ENCODE measurements at regions not wholly inside any gene's neighbourhood (a gene's known extent, or its start where the extent isn't known, plus 50 kb on each side); places are given as distances from the start of the nearest gene placed in this dataset.

DNA sequence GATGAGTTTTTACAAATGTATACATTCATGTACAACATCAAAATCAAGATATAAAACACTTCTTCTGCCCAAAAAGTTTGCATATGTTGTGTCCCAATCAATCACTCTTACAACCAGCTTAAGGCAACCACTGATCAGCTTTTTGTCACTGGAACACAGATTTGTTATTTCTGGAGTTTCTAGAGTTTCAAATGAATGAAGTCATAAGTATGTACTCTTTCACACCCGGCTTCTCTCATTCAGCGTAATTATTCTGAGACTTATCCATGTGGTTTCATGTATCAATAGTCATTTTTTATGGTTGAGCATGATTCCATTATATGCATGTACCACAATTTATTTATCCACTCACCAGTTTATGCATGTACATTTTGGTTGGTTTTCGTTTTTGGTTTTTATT is 53.0 kb upstream of the CORO2B start:
- H3K27ac Mint-ChIP-seq: no peak overlapping the region
- H3K4me3 Mint-ChIP-seq: no peak overlapping the region
- peak; percentile 0 for DNase-seq (ENCODE audit: low spot score)
- peaks cover 6% of the 10 kb centered on the region for H3K9me3 Mint-ChIP-seq
- peaks cover 23% of the 10 kb centered on the region for H3K4me1 Mint-ChIP-seq (ENCODE audit: low read depth)
- peaks cover 44% of the 10 kb centered on the region for H3K27me3 Mint-ChIP-seq (ENCODE audit: low read depth)
- H3K36me3 Mint-ChIP-seq (ENCODE audit: low read depth): no peaks in the 10 kb centered on the region

DNA sequence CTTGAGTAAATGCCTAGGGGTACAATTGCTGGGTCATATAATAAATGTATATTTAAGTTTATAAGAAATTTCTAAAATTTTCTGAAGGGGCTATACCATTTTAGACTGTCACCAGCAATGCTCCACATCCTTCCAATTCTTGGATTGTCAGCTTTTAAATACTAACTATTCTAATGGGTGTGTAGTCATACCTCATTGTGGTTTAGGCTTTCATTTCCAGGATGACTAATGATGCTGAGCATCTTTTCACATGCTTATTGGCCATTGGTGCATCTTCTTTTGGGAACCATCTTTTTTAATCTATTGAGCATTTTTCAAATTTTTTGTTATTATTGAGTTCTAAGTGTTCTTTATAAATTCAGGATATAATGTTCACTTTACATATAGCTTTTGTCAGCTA is 52.5 kb upstream of the CORO2B start:
- Mint-ChIP-seq H3K27ac (no peak overlapping the region), H3K4me1 (ENCODE audit: low read depth) (peaks cover 23% of the 10 kb centered on the region), H3K9me3 (peaks cover 8% of the 10 kb centered on the region), H3K27me3 (ENCODE audit: low read depth) (peaks cover 45% of the 10 kb centered on the region), H3K36me3 (ENCODE audit: low read depth) (no peaks in the 10 kb centered on the region), H3K4me3 (no peak overlapping the region)
- DNase-seq (ENCODE audit: low spot score): peak; percentile 2

DNA sequence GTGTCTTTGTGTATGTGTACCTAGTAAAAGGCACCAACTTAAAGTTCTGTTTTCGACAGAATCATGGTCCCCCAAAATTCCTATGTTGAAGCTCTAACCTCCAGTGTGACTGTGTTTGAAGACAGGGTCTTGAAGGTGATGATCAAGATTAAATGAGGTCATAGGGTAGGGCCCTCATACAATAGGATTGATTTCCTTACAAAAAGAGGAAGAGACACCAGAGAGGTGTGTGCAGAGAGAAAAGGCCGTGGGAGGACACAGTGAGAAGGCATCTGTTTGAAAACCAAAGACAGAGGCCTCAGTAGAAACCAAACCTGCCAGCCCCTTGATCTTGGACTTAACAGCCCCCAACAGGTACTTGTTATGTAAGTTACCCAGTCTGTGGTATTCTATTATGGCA is 52.0 kb upstream of the CORO2B start:
- Mint-ChIP-seq H3K27ac (no peak overlapping the region), H3K4me1 (ENCODE audit: low read depth) (peaks cover 23% of the 10 kb centered on the region), H3K9me3 (peaks cover 10% of the 10 kb centered on the region), H3K4me3 (no peak overlapping the region), H3K27me3 (ENCODE audit: low read depth) (peaks cover 45% of the 10 kb centered on the region), H3K36me3 (ENCODE audit: low read depth) (no peaks in the 10 kb centered on the region)
- peak; percentile 2 for DNase-seq (ENCODE audit: low spot score)

DNA sequence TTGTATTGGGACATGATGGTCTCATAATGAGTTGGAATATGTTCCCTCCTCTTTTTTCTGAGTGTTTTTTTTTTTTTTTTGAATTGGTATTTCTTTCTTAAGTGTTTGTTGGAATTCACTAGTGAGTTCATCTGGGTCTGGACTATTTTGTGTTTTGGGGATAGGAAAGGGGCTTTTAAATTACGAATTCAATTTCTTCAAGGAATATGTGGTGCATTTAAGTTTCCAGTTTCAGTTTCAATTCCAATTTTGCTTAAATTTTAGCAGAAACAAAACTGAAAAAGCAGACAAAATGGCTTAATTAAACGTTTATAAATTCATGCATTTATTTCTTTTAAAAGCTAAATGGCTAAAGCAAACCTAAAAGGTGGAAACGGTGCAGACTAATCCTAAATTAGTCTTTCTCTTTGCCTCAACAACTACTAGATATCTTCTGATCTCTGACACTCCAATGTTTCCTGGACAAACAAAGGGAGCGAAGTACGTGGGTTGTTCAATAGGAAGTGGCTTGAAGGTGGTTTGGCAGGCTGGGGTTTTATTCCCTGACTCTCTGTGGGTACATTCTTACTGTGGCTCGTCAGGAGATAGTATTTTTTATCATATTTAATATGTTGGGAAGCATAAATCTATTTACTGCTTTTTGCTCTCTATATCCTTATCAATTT is 50.0 kb upstream of the CORO2B start:
- peaks cover 46% of the 10 kb centered on the region for H3K27me3 Mint-ChIP-seq (ENCODE audit: low read depth)
- peaks cover 2% of the 10 kb centered on the region for H3K36me3 Mint-ChIP-seq (ENCODE audit: low read depth)
- DNase-seq (ENCODE audit: low spot score): peak; percentile 4
- H3K4me3 Mint-ChIP-seq: peak overlapping the region; percentile 68
- peak overlapping the region; percentile 9 for H3K27ac Mint-ChIP-seq
- peaks cover 23% of the 10 kb centered on the region for H3K4me1 Mint-ChIP-seq (ENCODE audit: low read depth)
- peaks cover 24% of the 10 kb centered on the region for H3K9me3 Mint-ChIP-seq

All from T-helper 2 cell treated with Interferon-gamma antibody and Interleukin-4, amounts not matched to agents 5 μg/mL and 100 μg/mL, for 36 hours (primary cell).